ENCODE measurements at regions not wholly inside any gene's neighbourhood (a gene's known extent, or its start where the extent isn't known, plus 50 kb on each side); places are given as distances from the start of the nearest gene placed in this dataset.

DNA sequence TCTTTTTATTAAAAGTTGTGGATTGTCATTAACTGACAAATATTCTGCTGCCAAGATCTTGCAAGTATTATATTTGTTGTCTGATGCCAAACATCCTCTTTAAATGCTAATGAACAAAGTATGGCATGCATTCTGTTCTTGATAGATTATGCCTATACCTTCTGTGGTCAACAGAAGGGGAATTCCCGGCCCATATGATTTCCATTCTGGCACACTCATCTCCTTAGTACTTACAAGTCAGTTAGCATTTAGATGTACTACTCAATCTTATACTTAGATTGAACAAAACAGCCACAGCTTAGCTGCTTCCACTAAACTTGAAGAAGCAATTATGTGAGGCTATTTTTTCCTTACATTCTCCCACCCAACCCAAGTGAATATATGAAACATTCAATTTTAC is 246.1 kb upstream of the DACH1 start:
- TF ChIP-seq, protein P1, sequence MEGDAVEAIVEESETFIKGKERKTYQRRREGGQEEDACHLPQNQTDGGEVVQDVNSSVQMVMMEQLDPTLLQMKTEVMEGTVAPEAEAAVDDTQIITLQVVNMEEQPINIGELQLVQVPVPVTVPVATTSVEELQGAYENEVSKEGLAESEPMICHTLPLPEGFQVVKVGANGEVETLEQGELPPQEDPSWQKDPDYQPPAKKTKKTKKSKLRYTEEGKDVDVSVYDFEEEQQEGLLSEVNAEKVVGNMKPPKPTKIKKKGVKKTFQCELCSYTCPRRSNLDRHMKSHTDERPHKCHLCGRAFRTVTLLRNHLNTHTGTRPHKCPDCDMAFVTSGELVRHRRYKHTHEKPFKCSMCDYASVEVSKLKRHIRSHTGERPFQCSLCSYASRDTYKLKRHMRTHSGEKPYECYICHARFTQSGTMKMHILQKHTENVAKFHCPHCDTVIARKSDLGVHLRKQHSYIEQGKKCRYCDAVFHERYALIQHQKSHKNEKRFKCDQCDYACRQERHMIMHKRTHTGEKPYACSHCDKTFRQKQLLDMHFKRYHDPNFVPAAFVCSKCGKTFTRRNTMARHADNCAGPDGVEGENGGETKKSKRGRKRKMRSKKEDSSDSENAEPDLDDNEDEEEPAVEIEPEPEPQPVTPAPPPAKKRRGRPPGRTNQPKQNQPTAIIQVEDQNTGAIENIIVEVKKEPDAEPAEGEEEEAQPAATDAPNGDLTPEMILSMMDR (IDR thresholded peaks at IDR 0.05 in 2 of 3, conservative IDR thresholded peaks at IDR 0.05 in 1 of 3; ENCODE audit: borderline replicate concordance in 1 of 3, insufficient read depth in 1 of 3, low read depth in 2 of 3, low read length in 2 of 3): no peak
- TF ChIP-seq EZH2 (IDR thresholded peaks at IDR 0.05) (no peak), POLR2A (IDR thresholded peaks at IDR 0.05; ENCODE audit: borderline replicate concordance, extremely low read depth, insufficient read depth, insufficient read length) (no peak), POLR2AphosphoS5 (IDR thresholded peaks at IDR 0.05; ENCODE audit: low read depth, low read length) (no peak), ZFX (IDR thresholded peaks at IDR 0.05) (no peak), CEBPB (IDR thresholded peaks at IDR 0.05; ENCODE audit: low read depth) (no peak), EZH2phosphoT487 (IDR thresholded peaks at IDR 0.05; ENCODE audit: borderline replicate concordance) (no peak)
- TF ChIP-seq, protein P2, sequence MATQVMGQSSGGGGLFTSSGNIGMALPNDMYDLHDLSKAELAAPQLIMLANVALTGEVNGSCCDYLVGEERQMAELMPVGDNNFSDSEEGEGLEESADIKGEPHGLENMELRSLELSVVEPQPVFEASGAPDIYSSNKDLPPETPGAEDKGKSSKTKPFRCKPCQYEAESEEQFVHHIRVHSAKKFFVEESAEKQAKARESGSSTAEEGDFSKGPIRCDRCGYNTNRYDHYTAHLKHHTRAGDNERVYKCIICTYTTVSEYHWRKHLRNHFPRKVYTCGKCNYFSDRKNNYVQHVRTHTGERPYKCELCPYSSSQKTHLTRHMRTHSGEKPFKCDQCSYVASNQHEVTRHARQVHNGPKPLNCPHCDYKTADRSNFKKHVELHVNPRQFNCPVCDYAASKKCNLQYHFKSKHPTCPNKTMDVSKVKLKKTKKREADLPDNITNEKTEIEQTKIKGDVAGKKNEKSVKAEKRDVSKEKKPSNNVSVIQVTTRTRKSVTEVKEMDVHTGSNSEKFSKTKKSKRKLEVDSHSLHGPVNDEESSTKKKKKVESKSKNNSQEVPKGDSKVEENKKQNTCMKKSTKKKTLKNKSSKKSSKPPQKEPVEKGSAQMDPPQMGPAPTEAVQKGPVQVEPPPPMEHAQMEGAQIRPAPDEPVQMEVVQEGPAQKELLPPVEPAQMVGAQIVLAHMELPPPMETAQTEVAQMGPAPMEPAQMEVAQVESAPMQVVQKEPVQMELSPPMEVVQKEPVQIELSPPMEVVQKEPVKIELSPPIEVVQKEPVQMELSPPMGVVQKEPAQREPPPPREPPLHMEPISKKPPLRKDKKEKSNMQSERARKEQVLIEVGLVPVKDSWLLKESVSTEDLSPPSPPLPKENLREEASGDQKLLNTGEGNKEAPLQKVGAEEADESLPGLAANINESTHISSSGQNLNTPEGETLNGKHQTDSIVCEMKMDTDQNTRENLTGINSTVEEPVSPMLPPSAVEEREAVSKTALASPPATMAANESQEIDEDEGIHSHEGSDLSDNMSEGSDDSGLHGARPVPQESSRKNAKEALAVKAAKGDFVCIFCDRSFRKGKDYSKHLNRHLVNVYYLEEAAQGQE (IDR thresholded peaks at IDR 0.05; ENCODE audit: low read depth): no peak
